Trophoblast cell (in vitro differentiated cells and primary cell): ENCODE measurements at regions not wholly inside any gene's neighbourhood (a gene's known extent, or its start where the extent isn't known, plus 50 kb on each side); places are given as distances from the start of the nearest gene placed in this dataset.

ENCODE experiments used
- DNase-seq, 2 donors: peaks; one replicate each; pipeline ENCODE4 v3.0.0-alpha.2; 2016
- H2AFZ ChIP-seq: 2 replicates; pipeline ENCODE4 v1.6.1; 2013; ENCODE audit warnings: low read length, moderate library complexity, mild to moderate bottlenecking; ENCODE audit not compliant: insufficient read depth, poor library complexity
- H2AK5ac ChIP-seq: 2 replicates; pipeline ENCODE4 v1.6.1; 2013; ENCODE audit warnings: mild to moderate bottlenecking, low read length
- H2BK120ac ChIP-seq: 2 replicates; pipeline ENCODE4 v1.6.1; 2013; ENCODE audit warnings: low read length, mild to moderate bottlenecking, moderate library complexity; ENCODE audit not compliant: insufficient read depth, poor library complexity
- H2BK12ac ChIP-seq: 2 replicates; pipeline ENCODE4 v1.6.1; 2013; ENCODE audit warnings: mild to moderate bottlenecking, low read length, moderate library complexity
- H2BK5ac ChIP-seq: 2 replicates; pipeline ENCODE4 v1.6.1; 2013; ENCODE audit warnings: low read length, low read depth, moderate library complexity, mild to moderate bottlenecking; ENCODE audit not compliant: poor library complexity
- H3K14ac ChIP-seq: 2 replicates; pipeline ENCODE4 v1.6.1; 2013; ENCODE audit warnings: mild to moderate bottlenecking, low read length
- H3K18ac ChIP-seq: 2 replicates; pipeline ENCODE4 v1.6.1; 2013; ENCODE audit warnings: mild to moderate bottlenecking, low read length
- H3K23ac ChIP-seq: 2 replicates; pipeline ENCODE4 v1.6.1; 2013; ENCODE audit warnings: low read length
- H3K27ac ChIP-seq: 2 replicates; pipeline ENCODE4 v1.5.1; 2013; ENCODE audit warnings: low read depth, mild to moderate bottlenecking, inconsistent platforms, low read length, moderate library complexity
- H3K27me3 ChIP-seq: 2 replicates; pipeline ENCODE4 v1.6.1; 2013; ENCODE audit warnings: inconsistent platforms, mild to moderate bottlenecking, low read length, moderate library complexity; ENCODE audit not compliant: insufficient read depth
- H3K36me3 ChIP-seq, 2 experiments: 1 replicate in 1 of 2; 2 replicates in 1 of 2; pipeline ENCODE4 v1.6.1; 2013; ENCODE audit warnings: low read length in 2 of 2, mild to moderate bottlenecking in 2 of 2, moderate library complexity in 1 of 2; ENCODE audit not compliant: insufficient read depth in 2 of 2, control insufficient read depth in 1 of 2
- H3K4ac ChIP-seq: 2 replicates; pipeline ENCODE4 v1.6.1; 2013; ENCODE audit warnings: low read depth, mild to moderate bottlenecking, low read length, moderate library complexity
- H3K4me1 ChIP-seq, 2 experiments: 1 replicate in 1 of 2; 2 replicates in 1 of 2; pipeline ENCODE4 v1.6.1; 2013; ENCODE audit warnings: low read length in 2 of 2, mild to moderate bottlenecking in 2 of 2, moderate library complexity in 1 of 2; ENCODE audit not compliant: insufficient read depth in 2 of 2, control insufficient read depth in 1 of 2
- H3K4me2 ChIP-seq: 2 replicates; pipeline ENCODE4 v1.6.1; 2013; ENCODE audit warnings: inconsistent platforms, mild to moderate bottlenecking, low read length, moderate library complexity
- H3K4me3 ChIP-seq: 2 replicates; pipeline ENCODE4 v1.5.1; 2013; ENCODE audit warnings: mild to moderate bottlenecking, low read depth, low read length, inconsistent platforms
- H3K79me1 ChIP-seq: one replicate; pipeline ENCODE4 v1.6.1; 2013; ENCODE audit warnings: low read length
- H3K79me2 ChIP-seq: 2 replicates; pipeline ENCODE4 v1.6.1; 2013; ENCODE audit warnings: low read length, mild to moderate bottlenecking; ENCODE audit not compliant: control insufficient read depth, insufficient read depth, poor library complexity
- H3K9ac ChIP-seq: 2 replicates; pipeline ENCODE4 v1.6.1; 2013; ENCODE audit warnings: mild to moderate bottlenecking, low read length
- H3K9me3 ChIP-seq: 2 replicates; pipeline ENCODE4 v1.6.1; 2013; ENCODE audit warnings: low read depth, mild to moderate bottlenecking, control low read depth, inconsistent platforms, low read length; ENCODE audit not compliant: insufficient read depth
- H4K12ac ChIP-seq: 2 replicates; pipeline ENCODE4 v1.6.1; 2013; ENCODE audit warnings: low read depth, mild to moderate bottlenecking, low read length, moderate library complexity
- H4K8ac ChIP-seq: 2 replicates; pipeline ENCODE4 v1.6.1; 2013; ENCODE audit warnings: low read depth, mild to moderate bottlenecking, low read length, moderate library complexity
- H4K91ac ChIP-seq: one replicate; pipeline ENCODE4 v1.6.1; 2013; ENCODE audit warnings: low read depth, mild to moderate bottlenecking, low read length, moderate library complexity
- WGBS: extraction: QIAGEN DNeasy Blood & Tissue Kit; methylation state at CpG from one replicate; pipeline ENCODE4 v1.1.7; 2013; ENCODE audit warnings: missing lambda C conversion rate; ENCODE audit not compliant: insufficient read length, insufficient coverage; ENCODE audit errors: extremely low coverage; 5-methylcytosine and 5-hydroxymethylcytosine counted together

DNA sequence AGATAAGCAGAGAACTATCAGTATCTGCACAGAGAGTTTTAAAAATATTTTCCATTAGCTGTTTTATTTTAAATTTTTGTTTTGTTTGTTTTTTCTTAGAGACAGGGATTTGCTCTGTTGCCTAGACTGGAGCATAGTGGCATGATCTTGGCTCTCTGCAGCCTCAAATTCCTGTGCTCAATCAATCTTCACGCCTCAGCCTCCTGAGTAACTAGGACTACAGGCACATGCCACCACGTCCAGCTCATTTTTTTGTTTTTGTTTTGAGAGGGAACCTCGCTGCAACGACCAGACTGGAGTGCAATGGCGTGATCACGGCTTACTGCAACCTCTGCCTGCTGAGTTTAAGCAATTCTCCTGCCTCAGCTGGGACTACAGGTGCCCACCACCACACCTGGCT, 138.2 kb upstream of the LPAR1 start:
- Histone ChIP-seq H3K9me3 (no peaks in the 10 kb centered on the region), H3K79me1 (no peaks in the 10 kb centered on the region), H2BK5ac (no peak overlapping the region), H3K36me3 (no peaks in the 10 kb centered on the region), H4K12ac (no peak overlapping the region), H2BK120ac (no peak overlapping the region), H2AK5ac (no peak overlapping the region), H3K27ac (no peak overlapping the region), H3K4me3 (no peak overlapping the region), H3K4me2 (no peak overlapping the region), H2BK12ac (no peak overlapping the region), H3K18ac (no peak overlapping the region), H4K8ac (no peak overlapping the region), H3K79me2 (no peaks in the 10 kb centered on the region), H4K91ac (no peak overlapping the region), H3K4me1 (no peaks in the 10 kb centered on the region), H3K4ac (no peak overlapping the region), H3K14ac (no peak overlapping the region), H3K27me3 (no peaks in the 10 kb centered on the region), H3K9ac (no peak overlapping the region), H2AFZ (no peak overlapping the region), H3K23ac (no peak overlapping the region)
- DNase-seq, result no peak
- no CpG with 5 or more reads among the region's 6 CpGs for WGBS

DNA sequence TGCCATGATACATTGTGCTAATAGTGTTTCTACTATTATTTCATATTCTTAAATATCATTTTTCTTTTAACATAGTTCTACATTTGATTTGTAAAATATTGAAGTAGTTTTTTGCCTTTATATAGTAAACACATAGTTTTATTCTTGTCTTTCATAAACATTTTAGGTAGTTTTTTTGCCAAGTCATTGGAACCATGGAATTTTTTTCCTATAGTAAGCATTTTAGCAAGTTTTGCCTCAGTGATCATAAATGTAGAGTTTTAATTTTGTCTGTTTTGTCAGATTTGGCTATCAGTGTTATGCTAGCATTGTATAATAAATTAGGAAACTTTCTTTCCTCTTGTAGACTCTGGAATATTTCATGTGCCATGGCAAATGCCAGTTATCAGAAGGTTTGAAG, 137.1 kb upstream of the LPAR1 start:
- Histone ChIP-seq H2BK12ac (no peak overlapping the region), H2BK5ac (no peak overlapping the region), H2BK120ac (no peak overlapping the region), H4K12ac (no peak overlapping the region), H4K8ac (no peak overlapping the region), H3K18ac (no peak overlapping the region), H3K36me3 (no peaks in the 10 kb centered on the region), H2AK5ac (no peak overlapping the region), H3K27me3 (no peaks in the 10 kb centered on the region), H3K4me2 (no peak overlapping the region), H3K9ac (no peak overlapping the region), H3K4me3 (no peak overlapping the region), H4K91ac (no peak overlapping the region), H3K9me3 (no peaks in the 10 kb centered on the region), H3K4ac (no peak overlapping the region), H3K27ac (no peak overlapping the region), H3K23ac (no peak overlapping the region), H3K79me1 (no peaks in the 10 kb centered on the region), H3K79me2 (no peaks in the 10 kb centered on the region), H3K14ac (no peak overlapping the region), H2AFZ (no peak overlapping the region), H3K4me1 (no peaks in the 10 kb centered on the region)
- no peak for DNase-seq

DNA sequence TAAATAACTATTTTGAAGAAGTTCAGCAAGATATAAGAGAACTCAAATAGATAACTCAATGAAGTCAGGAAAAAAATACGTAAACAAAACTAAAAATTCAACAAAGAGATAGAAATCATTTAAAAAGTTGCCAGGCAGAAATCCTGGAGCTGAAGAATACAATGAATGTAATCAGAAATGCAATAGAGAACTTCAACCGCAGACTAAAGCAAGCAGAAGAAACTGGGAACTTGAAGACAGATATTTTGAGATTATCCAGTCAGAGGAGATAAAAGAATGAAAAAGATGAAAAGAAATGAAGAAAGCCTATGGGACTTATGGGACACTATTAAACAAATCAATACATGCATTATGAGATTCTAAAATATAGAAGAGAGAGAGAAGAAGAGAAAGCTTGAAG, 129.1 kb upstream of the LPAR1 start:
- no peak overlapping the region for H4K8ac ChIP-seq
- H3K4me1 ChIP-seq, result no peaks in the 10 kb centered on the region
- no peak overlapping the region for H3K4ac ChIP-seq
- no peak overlapping the region for H2BK5ac ChIP-seq
- H2BK120ac ChIP-seq, result no peak overlapping the region
- H3K4me3 ChIP-seq, result no peak overlapping the region
- no peak overlapping the region for H2BK12ac ChIP-seq
- no peaks in the 10 kb centered on the region for H3K27me3 ChIP-seq
- no peaks in the 10 kb centered on the region for H3K36me3 ChIP-seq
- no CpG with 5 or more reads among the region's 2 CpGs for WGBS
- H2AFZ ChIP-seq, result no peak overlapping the region
- DNase-seq, result no peak
- no peak overlapping the region for H3K9ac ChIP-seq
- no peaks in the 10 kb centered on the region for H3K79me1 ChIP-seq
- no peak overlapping the region for H4K12ac ChIP-seq
- no peak overlapping the region for H3K23ac ChIP-seq
- H4K91ac ChIP-seq, result no peak overlapping the region
- H3K27ac ChIP-seq, result no peak overlapping the region
- no peak overlapping the region for H3K18ac ChIP-seq
- H3K14ac ChIP-seq, result no peak overlapping the region
- no peak overlapping the region for H2AK5ac ChIP-seq
- no peaks in the 10 kb centered on the region for H3K9me3 ChIP-seq
- H3K4me2 ChIP-seq, result no peak overlapping the region
- no peaks in the 10 kb centered on the region for H3K79me2 ChIP-seq

DNA sequence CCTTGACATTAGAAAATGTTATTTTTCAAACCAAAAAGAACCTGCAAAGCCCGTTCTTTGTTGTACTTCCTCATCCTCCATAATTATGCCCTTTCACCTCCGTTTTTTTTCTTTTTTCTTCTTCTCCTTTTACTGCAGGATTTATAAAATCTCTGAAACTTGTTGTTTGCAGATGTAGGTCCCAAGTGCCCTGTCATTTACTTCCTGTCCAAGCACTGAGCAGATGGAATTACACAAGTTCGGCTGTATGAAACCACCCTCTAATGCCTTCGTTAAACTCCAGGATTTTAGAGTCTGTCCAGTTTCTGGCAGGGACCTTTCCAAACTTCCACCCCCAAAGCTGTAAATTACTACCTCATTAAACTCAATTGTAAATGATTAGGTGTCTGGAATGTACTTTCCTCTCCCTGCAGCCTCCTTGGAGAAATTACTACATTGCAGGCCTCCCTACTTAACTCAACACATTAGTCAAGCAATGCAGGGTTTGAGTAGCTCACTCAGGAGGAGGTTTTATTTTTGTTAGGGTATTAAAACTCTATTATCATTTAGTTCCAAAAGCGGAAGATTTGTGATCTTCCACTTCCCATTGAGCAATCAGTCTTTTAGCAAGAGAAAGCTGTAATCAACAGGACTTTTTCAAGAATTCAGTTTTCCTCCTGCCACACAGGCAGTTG, 125.6 kb upstream of the LPAR1 start:
- Histone ChIP-seq H2BK5ac (no peak overlapping the region), H3K79me1 (no peaks in the 10 kb centered on the region), H2BK12ac (no peak overlapping the region), H3K14ac (no peak overlapping the region), H3K79me2 (no peaks in the 10 kb centered on the region), H3K23ac (no peak overlapping the region), H3K27ac (no peak overlapping the region), H3K9ac (no peak overlapping the region), H3K4me3 (no peak overlapping the region), H4K91ac (no peak overlapping the region), H2AFZ (no peak overlapping the region), H2BK120ac (no peak overlapping the region), H3K4me1 (no peaks in the 10 kb centered on the region), H3K9me3 (no peaks in the 10 kb centered on the region), H2AK5ac (no peak overlapping the region), H4K12ac (no peak overlapping the region), H3K4ac (no peak overlapping the region), H3K27me3 (no peaks in the 10 kb centered on the region), H3K4me2 (no peak overlapping the region), H4K8ac (no peak overlapping the region), H3K18ac (no peak overlapping the region), H3K36me3 (no peaks in the 10 kb centered on the region)
- no CpG with 5 or more reads among the region's 5 CpGs for WGBS
- DNase-seq, result no peak
